HEK293T (cell line): ENCODE measurements at regions not wholly inside any gene's neighbourhood (a gene's known extent, or its start where the extent isn't known, plus 50 kb on each side); places are given as distances from the start of the nearest gene placed in this dataset.

ENCODE experiments used
- BHLHE40 ChIP-seq: fragments of 450-650 bp; IDR thresholded peaks from 2 replicates; pipeline ENCODE4 v1.6.1; 2016; ENCODE audit warnings: mild to moderate bottlenecking, moderate library complexity, borderline replicate concordance
- ELF4 ChIP-seq: fragments of 450-650 bp; IDR thresholded peaks from 2 replicates; pipeline ENCODE4 v1.6.1; 2017; ENCODE audit warnings: antibody characterized with exemption
- FOXA1 ChIP-seq: fragments of 450-650 bp; IDR thresholded peaks from 2 replicates; pipeline ENCODE4 v1.6.1; 2016; ENCODE audit warnings: mild to moderate bottlenecking
- FOXK2 ChIP-seq: fragments of 450-650 bp; IDR thresholded peaks from 2 replicates; pipeline ENCODE4 v1.6.1; 2016; ENCODE audit warnings: mild to moderate bottlenecking
- FOXM1 ChIP-seq: fragments of 450-650 bp; IDR thresholded peaks from 2 replicates; pipeline ENCODE4 v1.6.1; 2017; ENCODE audit warnings: mild to moderate bottlenecking, borderline replicate concordance
- L3MBTL2 ChIP-seq: fragments of 450-650 bp; conservative IDR thresholded peaks from 2 replicates; pipeline ENCODE4 v1.6.1; 2016; ENCODE audit warnings: mild to moderate bottlenecking
- SP1 ChIP-seq: fragments of 450-650 bp; IDR thresholded peaks from 2 replicates; pipeline ENCODE4 v1.6.1; 2017

GRCh38 chr2:7352191-7352590 is 435.0 kb downstream of the RNF144A start:
- no peak for TF ChIP-seq FOXM1
- no peak for TF ChIP-seq FOXA1
- no peak for TF ChIP-seq ELF4
- TF ChIP-seq L3MBTL2: no peak
- no peak for TF ChIP-seq BHLHE40
- TF ChIP-seq SP1: no peak
- no peak for TF ChIP-seq FOXK2
